Adrenal gland (tissue), 5 donors: ENCODE measurements at regions not wholly inside any gene's neighbourhood (a gene's known extent, or its start where the extent isn't known, plus 50 kb on each side); places are given as distances from the start of the nearest gene placed in this dataset.

ENCODE experiments used
- POLR2A ChIP-seq, 2 donors: fragments of 450-650 bp; IDR thresholded peaks; one replicate each; pipeline ENCODE4 v1.6.1; 2017; ENCODE audit warnings: antibody characterized with exemption in 2 of 2, mild to moderate bottlenecking in 2 of 2, moderate library complexity in 1 of 2
- TF ChIP-seq, protein P1 (sequence below), 6 experiments: fragments of 450-650 bp in 4 of 6; fragments of 200-600 bp in 2 of 6; sonication (generic) in 1 of 6; IDR thresholded peaks; 1 replicate in 5 of 6; 2 replicates in 1 of 6; pipeline versions ENCODE4 v1.5.1 to v1.8.0; 2016 to 2021; ENCODE audit warnings: antibody characterized with exemption in 6 of 6, mild to moderate bottlenecking in 2 of 6, moderate library complexity in 1 of 6
- donor health status: DM: no; HTN: no; CAD: no.

GRCh38 chr5:91927439-91927838 is 544.3 kb upstream of the ARRDC3 start:
- TF ChIP-seq, protein P1, sequence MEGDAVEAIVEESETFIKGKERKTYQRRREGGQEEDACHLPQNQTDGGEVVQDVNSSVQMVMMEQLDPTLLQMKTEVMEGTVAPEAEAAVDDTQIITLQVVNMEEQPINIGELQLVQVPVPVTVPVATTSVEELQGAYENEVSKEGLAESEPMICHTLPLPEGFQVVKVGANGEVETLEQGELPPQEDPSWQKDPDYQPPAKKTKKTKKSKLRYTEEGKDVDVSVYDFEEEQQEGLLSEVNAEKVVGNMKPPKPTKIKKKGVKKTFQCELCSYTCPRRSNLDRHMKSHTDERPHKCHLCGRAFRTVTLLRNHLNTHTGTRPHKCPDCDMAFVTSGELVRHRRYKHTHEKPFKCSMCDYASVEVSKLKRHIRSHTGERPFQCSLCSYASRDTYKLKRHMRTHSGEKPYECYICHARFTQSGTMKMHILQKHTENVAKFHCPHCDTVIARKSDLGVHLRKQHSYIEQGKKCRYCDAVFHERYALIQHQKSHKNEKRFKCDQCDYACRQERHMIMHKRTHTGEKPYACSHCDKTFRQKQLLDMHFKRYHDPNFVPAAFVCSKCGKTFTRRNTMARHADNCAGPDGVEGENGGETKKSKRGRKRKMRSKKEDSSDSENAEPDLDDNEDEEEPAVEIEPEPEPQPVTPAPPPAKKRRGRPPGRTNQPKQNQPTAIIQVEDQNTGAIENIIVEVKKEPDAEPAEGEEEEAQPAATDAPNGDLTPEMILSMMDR (IDR thresholded peaks at IDR 0.05): no peak
- TF ChIP-seq POLR2A (IDR thresholded peaks at IDR 0.05): no peak
